ENCODE measurements at regions not wholly inside any gene's neighbourhood (a gene's known extent, or its start where the extent isn't known, plus 50 kb on each side); places are given as distances from the start of the nearest gene placed in this dataset.
"Not testable (repeated sequence)": the region's sequence is repeated elsewhere in the genome, so short reads cannot be mapped to it uniquely, and the experiment has no call there.

- no peak for DNase-seq (ENCODE audit: low spot score)
Measured at GRCh38 chr15:96914081-96914480, 583.6 kb downstream of the NR2F2 start.

GRCh38 chr15:96916750-96917149 is 586.2 kb downstream of the NR2F2 start:
- no peak for DNase-seq (ENCODE audit: low spot score)

- DNase-seq (ENCODE audit: low spot score): no peak
Measured at GRCh38 chr15:96924570-96924969, 594.1 kb downstream of the NR2F2 start.

GRCh38 chr15:96947296-96948229 is 617.1 kb downstream of the NR2F2 start:
- DNase-seq (ENCODE audit: low spot score): no peak

GRCh38 chr15:96948981-96949380 is 618.5 kb downstream of the NR2F2 start:
- peak; percentile 4 for DNase-seq (ENCODE audit: low spot score)

- no peak for DNase-seq (ENCODE audit: low spot score)
Measured at GRCh38 chr15:96958721-96959120, 628.2 kb downstream of the NR2F2 start.

GRCh38 chr15:96959501-96959900 is 629.0 kb downstream of the NR2F2 start:
- DNase-seq (ENCODE audit: low spot score): no peak

- DNase-seq (ENCODE audit: low spot score): no peak
Measured at GRCh38 chr15:96960711-96961480, 630.4 kb downstream of the NR2F2 start.

GRCh38 chr15:96966554-96966953 is 636.1 kb downstream of the NR2F2 start:
- DNase-seq (ENCODE audit: low spot score): no peak

GRCh38 chr15:96969732-96970710 is 639.5 kb downstream of the NR2F2 start:
- no peak for DNase-seq (ENCODE audit: low spot score)

- DNase-seq (ENCODE audit: low spot score): no peak
Measured at GRCh38 chr15:96972201-96972600, 641.7 kb downstream of the NR2F2 start.

- DNase-seq (ENCODE audit: low spot score): peak; percentile 44
Measured at GRCh38 chr15:96974761-96975160, 644.3 kb downstream of the NR2F2 start.

GRCh38 chr15:96977886-96978285 is 647.4 kb downstream of the NR2F2 start:
- no peak for DNase-seq (ENCODE audit: low spot score)

- no peak for DNase-seq (ENCODE audit: low spot score)
Measured at GRCh38 chr15:96978937-96979473, 648.5 kb downstream of the NR2F2 start.

GRCh38 chr15:96984121-96984671 is 653.7 kb downstream of the NR2F2 start:
- DNase-seq (ENCODE audit: low spot score): not testable (repeated sequence)

- peak; percentile 33 for DNase-seq (ENCODE audit: low spot score)
Measured at GRCh38 chr15:96992817-96993216, 662.3 kb downstream of the NR2F2 start.

GRCh38 chr15:96997538-96997937 is 667.0 kb downstream of the NR2F2 start:
- DNase-seq (ENCODE audit: low spot score): no peak

- peak; percentile 15 for DNase-seq (ENCODE audit: low spot score)
Measured at GRCh38 chr15:97009031-97009431, 678.5 kb downstream of the NR2F2 start.

- no peak for DNase-seq (ENCODE audit: low spot score)
Measured at GRCh38 chr15:97012986-97013385, 682.5 kb downstream of the NR2F2 start.

GRCh38 chr15:97013491-97013890 is 683.0 kb downstream of the NR2F2 start:
- no peak for DNase-seq (ENCODE audit: low spot score)

- DNase-seq (ENCODE audit: low spot score): no peak
Measured at GRCh38 chr15:97014001-97014400, 683.5 kb downstream of the NR2F2 start.

All from A172 (cell line).